ENCODE measurements at regions not wholly inside any gene's neighbourhood (a gene's known extent, or its start where the extent isn't known, plus 50 kb on each side); places are given as distances from the start of the nearest gene placed in this dataset.

- TF ChIP-seq GATA2 (IDR thresholded peaks at IDR 0.05; ENCODE audit: low read depth, low read length) (no peak), GATA3 (IDR thresholded peaks at IDR 0.05; ENCODE audit: low read depth, low read length) (no peak)
Measured at GRCh38 chr3:117630469-117630868, 920.9 kb downstream of the TUSC7 start.
